Stomach (tissue), 8 donors: ENCODE measurements at regions not wholly inside any gene's neighbourhood (a gene's known extent, or its start where the extent isn't known, plus 50 kb on each side); places are given as distances from the start of the nearest gene placed in this dataset.

ENCODE experiments used
- DNase-seq, 2 donors: peaks; one replicate each; pipeline versions ENCODE4 v3.0.0 to v3.0.0-alpha.2; 2013 to 2019
- H3K27ac ChIP-seq, 5 donors: fragments of 200-600 bp in 4 of 5; sonication (generic) in 4 of 5; one replicate each; pipeline ENCODE4 v1.5.1; 2013 to 2019; ENCODE audit warnings: mild to moderate bottlenecking in 1 of 5, moderate library complexity in 1 of 5
- H3K27me3 ChIP-seq, 3 donors: fragments of 200-600 bp; sonication (generic); one replicate each; pipeline ENCODE4 v1.5.1; 2017 to 2019; ENCODE audit warnings: mixed run types in 1 of 3
- H3K36me3 ChIP-seq, 4 donors: fragments of 200-600 bp; sonication (generic); 1 replicate in 3 of 4; 2 replicates in 1 of 4; pipeline ENCODE4 v1.5.1; 2016 to 2019
- H3K4me1 ChIP-seq, 4 donors: fragments of 200-600 bp; sonication (generic); one replicate each; pipeline ENCODE4 v1.5.1; 2016 to 2019
- H3K4me3 ChIP-seq, 4 donors: fragments of 200-600 bp; sonication (generic) in 3 of 4; one replicate each; pipeline ENCODE4 v1.5.1; 2016 to 2019; ENCODE audit warnings: mild to moderate bottlenecking in 1 of 4
- H3K9me3 ChIP-seq, 4 donors: fragments of 200-600 bp; sonication (generic); one replicate each; pipeline ENCODE4 v1.5.1; 2016 to 2019
- CTCF ChIP-seq, 7 experiments: fragments of 450-650 bp in 4 of 7; fragments of 200-600 bp in 3 of 7; sonication (generic) in 3 of 7; IDR thresholded peaks; one replicate each; pipeline ENCODE4 v1.5.1; 2016 to 2019; ENCODE audit warnings: antibody characterized with exemption in 7 of 7, control low read depth in 2 of 7, mild to moderate bottlenecking in 1 of 7
- EP300 ChIP-seq: sonication (generic); formaldehyde crosslinking; IDR thresholded peaks from one replicate; pipeline ENCODE4 v1.6.1; 2017; ENCODE audit warnings: antibody characterized with exemption
- POLR2A ChIP-seq, 4 donors: fragments of 450-650 bp; IDR thresholded peaks; one replicate each; pipeline ENCODE4 v1.6.1; 2016; ENCODE audit warnings: antibody characterized with exemption in 4 of 4, control low read depth in 2 of 4, mild to moderate bottlenecking in 1 of 4, moderate library complexity in 1 of 4
- POLR2AphosphoS5 ChIP-seq, 3 donors: sonication (generic); formaldehyde crosslinking; IDR thresholded peaks; one replicate each; pipeline ENCODE4 v1.6.1; 2016; ENCODE audit warnings: antibody characterized with exemption in 3 of 3
- WGBS, 5 donors: extraction: QIAGEN DNeasy Blood & Tissue Kit in 3 of 5; methylation state at CpG; one replicate each; pipeline versions ENCODE4 v1.1.5 to v1.1.7; 2013 to 2018; 5-methylcytosine and 5-hydroxymethylcytosine counted together
- intact Hi-C: fragments of 100-400 bp; cut with DNase I; formaldehyde crosslinking; loops from one replicate; pipeline ENCODE4 v1.15.1; 2023; ENCODE audit warnings: low total_unique reads
- donor health status: healthy with polysubstance abuse.
- donor health status: Bipolar disorder and iron deficiency.
- donor health status: healthy.

DNA sequence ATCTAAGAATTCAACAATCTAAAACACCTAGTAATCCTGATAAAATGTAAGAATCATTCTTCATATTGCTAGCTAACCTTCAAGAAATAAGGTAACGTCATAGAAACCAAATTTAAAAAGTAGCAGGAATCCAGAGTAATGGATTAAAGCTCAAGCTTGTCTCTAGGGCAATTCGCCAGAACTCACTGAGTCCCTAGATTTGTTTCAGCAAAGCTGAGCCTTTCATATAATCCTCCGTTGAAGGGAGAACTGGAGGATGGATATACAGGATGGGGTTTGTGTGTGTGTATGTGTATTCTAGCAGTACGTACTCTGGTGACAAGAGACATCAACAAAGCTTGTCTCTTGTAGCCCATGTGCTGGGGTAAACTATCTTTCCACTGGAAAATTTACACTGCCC lies 2173.5 kb upstream of the AGA start:
- Histone ChIP-seq H3K9me3 (peaks cover 0 to 10% (median 0%) of the 10 kb centered on the region in 4 donors), H3K4me1 (no peaks in the 10 kb centered on the region), H3K4me3 (no peak overlapping the region), H3K27ac (no peak overlapping the region), H3K36me3 (no peaks in the 10 kb centered on the region), H3K27me3 (no peaks in the 10 kb centered on the region)
- 43 to 70% (median 65%) methylated on average over 4 of the region's 4 CpGs for WGBS, 5 donors
- no peak for DNase-seq
- no peak for TF ChIP-seq POLR2A (IDR thresholded peaks at IDR 0.05)
- no peak for TF ChIP-seq EP300
- TF ChIP-seq POLR2AphosphoS5 (IDR thresholded peaks at IDR 0.05), result no peak
- no peak for TF ChIP-seq CTCF (IDR thresholded peaks at IDR 0.05)
- intact Hi-C loops, result no loop called here

DNA sequence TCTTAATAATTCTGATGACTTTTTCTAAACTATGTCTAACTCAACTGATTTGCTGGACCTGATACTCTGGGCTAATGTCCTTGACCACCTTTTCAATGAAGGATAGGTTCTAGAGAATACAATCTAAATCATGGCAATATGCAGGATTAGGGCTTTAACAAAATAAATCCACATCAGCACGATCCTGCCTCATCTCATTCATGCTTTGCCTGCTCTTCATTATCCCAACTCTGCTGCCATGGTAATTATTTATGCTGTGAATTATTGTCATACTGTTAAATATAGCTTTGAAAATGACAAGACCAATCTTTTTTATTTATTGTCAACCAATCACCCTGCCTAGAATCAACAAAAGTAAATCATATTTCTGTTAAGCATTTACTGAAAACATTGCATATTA lies 2176.7 kb upstream of the AGA start:
- intact Hi-C loops, result no loop called here
- WGBS, 5 donors, result 55 to 65% (median 58%) methylated on average over 1 of the region's 1 CpG

GRCh38 chr4:179624768-179625181 lies 2182.5 kb upstream of the AGA start:
- no peak for TF ChIP-seq POLR2AphosphoS5 (IDR thresholded peaks at IDR 0.05)
- no peak for TF ChIP-seq POLR2A (IDR thresholded peaks at IDR 0.05)
- TF ChIP-seq CTCF (IDR thresholded peaks at IDR 0.05), result no peak
- intact Hi-C loops, result no loop called here
- H3K9me3 ChIP-seq, result no peaks in the 10 kb centered on the region
- DNase-seq, result peak; percentile 1 to 26
- H3K4me3 ChIP-seq, result no peak overlapping the region
- H3K27me3 ChIP-seq, result no peaks in the 10 kb centered on the region
- no peak overlapping the region for H3K27ac ChIP-seq
- no peaks in the 10 kb centered on the region for H3K36me3 ChIP-seq
- WGBS, 5 donors, result 50 to 62% (median 56%) methylated on average over 4 of the region's 4 CpGs
- no peaks in the 10 kb centered on the region for H3K4me1 ChIP-seq

More for the DNA sequence above, 2176.7 kb upstream of the AGA start:
- DNase-seq, result no peak
- peaks cover 0 to 1% (median 0%) of the 10 kb centered on the region in 4 donors for H3K9me3 ChIP-seq
- H3K27ac ChIP-seq, result no peak overlapping the region
- H3K36me3 ChIP-seq, result no peaks in the 10 kb centered on the region
- no peak for TF ChIP-seq EP300
- no peak for TF ChIP-seq POLR2A (IDR thresholded peaks at IDR 0.05)
- no peak for TF ChIP-seq POLR2AphosphoS5 (IDR thresholded peaks at IDR 0.05)
- TF ChIP-seq CTCF (IDR thresholded peaks at IDR 0.05), result no peak
- no peaks in the 10 kb centered on the region for H3K27me3 ChIP-seq
- H3K4me1 ChIP-seq, result no peaks in the 10 kb centered on the region
- H3K4me3 ChIP-seq, result no peak overlapping the region

DNA sequence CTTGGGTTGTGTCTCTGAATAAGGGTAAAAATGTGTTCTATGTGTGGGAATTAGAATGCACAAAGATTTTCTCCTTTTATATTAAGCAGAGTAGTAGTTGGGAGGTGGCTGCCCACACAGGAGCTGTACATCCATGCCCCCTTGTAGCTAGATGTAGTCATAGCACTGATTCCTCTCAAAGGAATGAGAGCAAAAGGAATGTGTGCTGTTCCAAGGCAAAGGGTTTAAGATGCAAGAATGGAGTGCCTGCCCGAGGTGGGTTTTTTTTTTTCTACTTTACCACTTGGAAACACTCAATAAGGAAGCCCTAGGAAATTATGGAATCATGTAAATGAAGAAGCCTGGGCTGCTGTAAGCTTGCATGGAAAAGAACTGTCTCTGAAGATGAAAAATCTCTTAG lies 2183.2 kb upstream of the AGA start:
- H3K4me1 ChIP-seq, result no peaks in the 10 kb centered on the region
- intact Hi-C loops, result no loop called here
- no peak for TF ChIP-seq CTCF (IDR thresholded peaks at IDR 0.05)
- no peak for TF ChIP-seq EP300
- TF ChIP-seq POLR2AphosphoS5 (IDR thresholded peaks at IDR 0.05), result no peak
- TF ChIP-seq POLR2A (IDR thresholded peaks at IDR 0.05), result no peak

More for the DNA sequence above, 2183.2 kb upstream of the AGA start:
- no peaks in the 10 kb centered on the region for H3K27me3 ChIP-seq
- no peaks in the 10 kb centered on the region for H3K36me3 ChIP-seq
- no peak for DNase-seq
- H3K4me3 ChIP-seq, result no peak overlapping the region
- no peaks in the 10 kb centered on the region for H3K9me3 ChIP-seq
- whole genome bisulfite sequencing, 5 donors, result 56 to 69% (median 61%) methylated on average over 1 of the region's 1 CpG
- no peak overlapping the region for H3K27ac ChIP-seq
